ENCODE measurements at regions not wholly inside any gene's neighbourhood (a gene's known extent, or its start where the extent isn't known, plus 50 kb on each side); places are given as distances from the start of the nearest gene placed in this dataset.

DNA sequence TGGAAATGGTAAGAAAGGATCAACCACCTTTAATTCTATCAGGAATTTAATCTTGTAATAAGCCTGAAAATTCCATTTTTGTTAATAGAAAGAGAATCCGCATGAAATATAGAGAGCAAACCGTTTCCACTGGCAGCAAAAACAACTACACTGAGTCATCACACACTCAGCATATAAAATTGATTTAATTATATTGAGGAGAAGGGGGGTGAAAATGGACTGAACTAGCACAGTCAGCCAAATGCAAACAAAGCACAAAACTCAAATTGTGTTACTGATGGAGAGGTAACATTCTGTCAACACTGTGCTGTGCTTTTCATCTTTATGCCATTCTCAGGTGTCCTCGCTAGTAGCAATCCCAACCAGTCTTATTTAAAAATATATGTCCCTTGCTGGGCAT is 1583.9 kb downstream of the MRPL39 start:
- Histone ChIP-seq H3K27me3 (no peaks in the 10 kb centered on the region), H3K4me1 (no peaks in the 10 kb centered on the region), H3K36me3 (no peaks in the 10 kb centered on the region), H3K4me3 (no peak overlapping the region), H3K9me3 (peaks cover 0 to 4% (median 0%) of the 10 kb centered on the region in 4 donors), H3K27ac (no peak overlapping the region)
- no peak for DNase-seq
- TF ChIP-seq EP300 (IDR thresholded peaks at IDR 0.05) (no peak), POLR2AphosphoS5 (IDR thresholded peaks at IDR 0.05) (no peak), POLR2A (IDR thresholded peaks at IDR 0.05) (no peak)
- TF ChIP-seq, protein P1, sequence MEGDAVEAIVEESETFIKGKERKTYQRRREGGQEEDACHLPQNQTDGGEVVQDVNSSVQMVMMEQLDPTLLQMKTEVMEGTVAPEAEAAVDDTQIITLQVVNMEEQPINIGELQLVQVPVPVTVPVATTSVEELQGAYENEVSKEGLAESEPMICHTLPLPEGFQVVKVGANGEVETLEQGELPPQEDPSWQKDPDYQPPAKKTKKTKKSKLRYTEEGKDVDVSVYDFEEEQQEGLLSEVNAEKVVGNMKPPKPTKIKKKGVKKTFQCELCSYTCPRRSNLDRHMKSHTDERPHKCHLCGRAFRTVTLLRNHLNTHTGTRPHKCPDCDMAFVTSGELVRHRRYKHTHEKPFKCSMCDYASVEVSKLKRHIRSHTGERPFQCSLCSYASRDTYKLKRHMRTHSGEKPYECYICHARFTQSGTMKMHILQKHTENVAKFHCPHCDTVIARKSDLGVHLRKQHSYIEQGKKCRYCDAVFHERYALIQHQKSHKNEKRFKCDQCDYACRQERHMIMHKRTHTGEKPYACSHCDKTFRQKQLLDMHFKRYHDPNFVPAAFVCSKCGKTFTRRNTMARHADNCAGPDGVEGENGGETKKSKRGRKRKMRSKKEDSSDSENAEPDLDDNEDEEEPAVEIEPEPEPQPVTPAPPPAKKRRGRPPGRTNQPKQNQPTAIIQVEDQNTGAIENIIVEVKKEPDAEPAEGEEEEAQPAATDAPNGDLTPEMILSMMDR (IDR thresholded peaks at IDR 0.05): no peak
- WGBS, 2 donors: 1 to 55% methylated on average over 3 of the region's 3 CpGs
- intact Hi-C loops (cut with DNase I): no loop called here

DNA sequence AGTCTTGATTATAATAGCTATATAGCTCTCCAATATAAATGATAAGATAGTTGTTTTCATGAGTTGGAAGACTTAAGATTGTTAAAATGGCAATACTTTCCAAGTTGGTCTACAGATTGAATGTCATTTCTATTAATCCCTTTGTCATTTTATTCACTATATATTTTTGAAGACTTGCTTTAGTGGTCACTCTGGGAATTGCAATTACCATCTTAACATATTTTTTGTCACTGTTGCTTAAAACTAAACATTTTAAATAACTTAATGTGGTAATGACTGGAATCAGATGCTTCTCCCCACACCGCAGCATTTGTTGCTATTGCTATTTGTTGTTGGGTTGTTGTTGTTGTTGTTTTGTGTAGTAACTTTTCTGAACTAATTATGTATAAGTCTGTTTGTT is 1592.9 kb downstream of the MRPL39 start:
- Histone ChIP-seq H3K9me3 (no peaks in the 10 kb centered on the region), H3K4me3 (no peak overlapping the region), H3K27me3 (no peaks in the 10 kb centered on the region), H3K27ac (no peak overlapping the region), H3K36me3 (no peaks in the 10 kb centered on the region), H3K4me1 (no peaks in the 10 kb centered on the region)
- intact Hi-C loops (cut with DNase I): no loop called here
- 82 to 83% methylated on average over 1 of the region's 1 CpG for WGBS, 2 donors
- TF ChIP-seq POLR2AphosphoS5 (IDR thresholded peaks at IDR 0.05) (no peak), EP300 (IDR thresholded peaks at IDR 0.05) (no peak), POLR2A (IDR thresholded peaks at IDR 0.05) (no peak)
- TF ChIP-seq, protein P1 (IDR thresholded peaks at IDR 0.05): no peak
- no peak for DNase-seq

DNA sequence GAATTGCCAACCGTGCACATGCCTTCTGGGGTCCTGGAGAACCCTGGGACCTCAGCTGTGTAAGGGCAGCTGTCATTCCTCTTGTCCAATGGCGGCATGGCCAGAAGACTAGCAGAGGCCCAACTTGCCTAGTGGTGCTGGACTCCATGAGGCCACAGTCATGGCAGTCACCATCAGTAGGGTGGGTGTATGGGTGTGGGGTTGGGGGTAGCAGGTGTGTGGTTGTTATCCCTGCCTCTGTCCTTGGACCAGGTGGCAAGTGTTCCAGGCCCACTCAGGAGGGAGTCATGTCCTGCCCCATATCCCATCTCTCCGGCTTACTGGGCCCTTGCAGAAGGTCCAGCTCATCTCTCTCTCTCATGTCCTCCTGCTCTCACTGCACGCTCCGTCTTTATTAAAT is 1596.2 kb downstream of the MRPL39 start:
- H3K4me3 ChIP-seq: no peak overlapping the region
- TF ChIP-seq POLR2AphosphoS5 (IDR thresholded peaks at IDR 0.05) (no peak), EP300 (IDR thresholded peaks at IDR 0.05) (no peak), POLR2A (IDR thresholded peaks at IDR 0.05) (no peak)
- TF ChIP-seq, protein P1 (IDR thresholded peaks at IDR 0.05): no peak
- H3K27ac ChIP-seq: no peak overlapping the region
- 78 to 81% methylated on average over 5 of the region's 5 CpGs for WGBS, 2 donors
- DNase-seq: no peak
- H3K36me3 ChIP-seq: no peaks in the 10 kb centered on the region
- no peaks in the 10 kb centered on the region for H3K9me3 ChIP-seq
- H3K4me1 ChIP-seq: no peaks in the 10 kb centered on the region
- intact Hi-C loops (cut with DNase I): no loop called here
- H3K27me3 ChIP-seq: no peaks in the 10 kb centered on the region

DNA sequence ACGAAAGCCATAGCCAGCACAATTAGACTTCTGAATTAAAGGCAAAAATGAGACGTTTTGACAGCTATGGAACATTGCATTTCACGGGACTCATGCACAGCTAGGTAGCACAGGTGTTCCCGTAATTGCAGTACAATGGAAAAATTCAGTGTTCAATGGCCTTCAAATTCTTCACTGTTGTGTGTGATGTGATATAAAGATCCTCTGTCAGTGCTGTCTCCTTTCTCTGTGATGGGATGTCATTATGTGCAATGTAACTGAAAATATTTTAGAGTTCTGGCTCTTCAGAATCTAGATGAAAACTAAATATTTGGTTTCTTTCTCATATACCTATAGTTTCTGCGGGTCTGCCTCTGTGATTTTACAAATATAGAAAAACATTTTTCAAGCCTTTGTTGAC is 1599.7 kb downstream of the MRPL39 start:
- 73 to 82% methylated on average over 5 of the region's 5 CpGs for WGBS, 2 donors
- TF ChIP-seq POLR2AphosphoS5 (IDR thresholded peaks at IDR 0.05): no peak
- no peak for TF ChIP-seq POLR2A (IDR thresholded peaks at IDR 0.05)
- no peak for TF ChIP-seq EP300 (IDR thresholded peaks at IDR 0.05)
- TF ChIP-seq, protein P1 (IDR thresholded peaks at IDR 0.05): no peak

DNA sequence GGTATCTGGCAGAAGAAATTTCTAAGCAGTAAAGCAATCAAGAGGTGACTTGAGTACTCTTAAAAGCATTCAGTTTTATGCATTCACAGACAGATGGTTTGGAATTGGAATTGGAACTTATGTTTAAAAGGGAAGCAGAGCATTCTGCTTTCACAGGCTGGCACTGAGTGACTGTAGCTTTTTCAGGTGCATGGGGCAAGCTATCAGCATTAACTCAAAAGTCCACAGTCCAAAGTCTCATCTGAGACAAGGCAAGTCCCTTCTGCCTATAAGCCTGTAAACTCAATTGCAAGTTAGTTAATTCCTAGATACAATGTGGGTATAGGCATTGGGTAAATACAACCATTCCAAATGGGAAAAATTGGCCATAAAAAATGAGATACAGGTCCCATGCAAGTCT is 1620.3 kb downstream of the MRPL39 start:
- Histone ChIP-seq H3K4me3 (no peak overlapping the region), H3K4me1 (no peaks in the 10 kb centered on the region), H3K9me3 (peaks cover 0 to 7% (median 0%) of the 10 kb centered on the region in 4 donors), H3K27ac (no peak overlapping the region), H3K36me3 (no peaks in the 10 kb centered on the region), H3K27me3 (no peaks in the 10 kb centered on the region)
- no peak for TF ChIP-seq POLR2A (IDR thresholded peaks at IDR 0.05)
- no peak for TF ChIP-seq EP300 (IDR thresholded peaks at IDR 0.05)
- TF ChIP-seq, protein P1 (IDR thresholded peaks at IDR 0.05): no peak
- TF ChIP-seq POLR2AphosphoS5 (IDR thresholded peaks at IDR 0.05): no peak
- intact Hi-C loops (cut with DNase I): no loop called here
- no peak for DNase-seq

More for the DNA sequence above, 1599.7 kb downstream of the MRPL39 start:
- Histone ChIP-seq H3K4me3 (no peak overlapping the region), H3K9me3 (no peaks in the 10 kb centered on the region), H3K36me3 (no peaks in the 10 kb centered on the region), H3K27me3 (no peaks in the 10 kb centered on the region), H3K27ac (no peak overlapping the region), H3K4me1 (no peaks in the 10 kb centered on the region)
- intact Hi-C loops (cut with DNase I): no loop called here
- DNase-seq: no peak
